ENCODE measurements at regions not wholly inside any gene's neighbourhood (a gene's known extent, or its start where the extent isn't known, plus 50 kb on each side); places are given as distances from the start of the nearest gene placed in this dataset.
"Not testable (repeated sequence)": the region's sequence is repeated elsewhere in the genome, so short reads cannot be mapped to it uniquely, and the experiment has no call there.

- H3K4me1 ChIP-seq = no peaks in the 10 kb centered on the region
- intact Hi-C loops (cut with micrococcal nuclease) = no loop called here
- H3K4me3 ChIP-seq = no peak overlapping the region
- DNase-seq = no peak
- H3K27ac ChIP-seq (replicated peaks) = no peak overlapping the region
- no peak for TF ChIP-seq CTCF (IDR thresholded peaks at IDR 0.05; ENCODE audit: borderline replicate concordance)
- H3K36me3 ChIP-seq = no peaks in the 10 kb centered on the region
- H3K27me3 ChIP-seq (ENCODE audit: low read depth) = no peaks in the 10 kb centered on the region
- no peaks in the 10 kb centered on the region for H3K9me3 ChIP-seq (replicated peaks)
Observed at GRCh38 chr18:54662986-54663385, 71.9 kb downstream of the DYNAP start.

GRCh38 chr18:54669701-54670100, 78.7 kb downstream of the DYNAP start:
- not testable (repeated sequence) for H3K27me3 ChIP-seq (ENCODE audit: low read depth)
- intact Hi-C loops (cut with micrococcal nuclease) = loop anchor here (5.0 kb wide), 1 partner anchor 277 kb away; no protein-coding TSS in a partner anchor

GRCh38 chr18:54671291-54671881, 80.3 kb downstream of the DYNAP start:
- Histone ChIP-seq H3K4me1 (no peaks in the 10 kb centered on the region), H3K9me3 (replicated peaks) (peaks cover 3% of the 10 kb centered on the region), H3K4me3 (no peak overlapping the region), H3K36me3 (no peaks in the 10 kb centered on the region), H3K27ac (replicated peaks) (no peak overlapping the region), H3K27me3 (ENCODE audit: low read depth) (peaks cover 6% of the 10 kb centered on the region)
- TF ChIP-seq CTCF (IDR thresholded peaks at IDR 0.05; ENCODE audit: borderline replicate concordance) = peak; percentile 64
- no peak for DNase-seq
- intact Hi-C loops (cut with micrococcal nuclease) = loop anchor here (5.0 kb wide), 1 partner anchor 279 kb away; no protein-coding TSS in a partner anchor

More at GRCh38 chr18:54669701-54670100, 78.7 kb downstream of the DYNAP start:
- H3K27ac ChIP-seq (replicated peaks); H3K4me3 ChIP-seq; H3K4me1 ChIP-seq; H3K36me3 ChIP-seq; H3K9me3 ChIP-seq (replicated peaks); DNase-seq: not testable (repeated sequence)

GRCh38 chr18:54672109-54672508, 81.1 kb downstream of the DYNAP start:
- no peaks in the 10 kb centered on the region for H3K36me3 ChIP-seq
- no peak for DNase-seq
- no peak overlapping the region for H3K4me3 ChIP-seq
- H3K9me3 ChIP-seq (replicated peaks) = peaks cover 9% of the 10 kb centered on the region
- no peaks in the 10 kb centered on the region for H3K4me1 ChIP-seq
- no peak for TF ChIP-seq CTCF (IDR thresholded peaks at IDR 0.05; ENCODE audit: borderline replicate concordance)
- no peak overlapping the region for H3K27ac ChIP-seq (replicated peaks)
- intact Hi-C loops (cut with micrococcal nuclease) = loop anchor here (5.0 kb wide), 1 partner anchor 280 kb away; no protein-coding TSS in a partner anchor
- peaks cover 6% of the 10 kb centered on the region for H3K27me3 ChIP-seq (ENCODE audit: low read depth)

- Histone ChIP-seq H3K4me3 (no peak overlapping the region), H3K4me1 (no peaks in the 10 kb centered on the region), H3K36me3 (no peaks in the 10 kb centered on the region), H3K27ac (replicated peaks) (no peak overlapping the region), H3K9me3 (replicated peaks) (peaks cover 9% of the 10 kb centered on the region), H3K27me3 (ENCODE audit: low read depth) (peaks cover 6% of the 10 kb centered on the region)
- TF ChIP-seq CTCF (IDR thresholded peaks at IDR 0.05; ENCODE audit: borderline replicate concordance) = no peak
- DNase-seq = no peak
- intact Hi-C loops (cut with micrococcal nuclease) = loop anchor here (5.0 kb wide), 1 partner anchor 281 kb away; no protein-coding TSS in a partner anchor
Observed at GRCh38 chr18:54672846-54673475, 81.9 kb downstream of the DYNAP start.

- TF ChIP-seq CTCF (IDR thresholded peaks at IDR 0.05; ENCODE audit: borderline replicate concordance) = no peak
- Histone ChIP-seq H3K4me1 (no peaks in the 10 kb centered on the region), H3K36me3 (no peaks in the 10 kb centered on the region), H3K27ac (replicated peaks) (no peak overlapping the region), H3K4me3 (no peak overlapping the region), H3K27me3 (ENCODE audit: low read depth) (peaks cover 6% of the 10 kb centered on the region), H3K9me3 (replicated peaks) (peaks cover 9% of the 10 kb centered on the region)
- intact Hi-C loops (cut with micrococcal nuclease) = loop anchor here (5.0 kb wide), 1 partner anchor 282 kb away; no protein-coding TSS in a partner anchor
- DNase-seq = no peak
Observed at GRCh38 chr18:54673936-54674335, 82.9 kb downstream of the DYNAP start.
